SIG-M5 (cell line): ENCODE measurements at regions not wholly inside any gene's neighbourhood (a gene's known extent, or its start where the extent isn't known, plus 50 kb on each side); places are given as distances from the start of the nearest gene placed in this dataset.

ENCODE experiments used
- DNase-seq: peaks from one replicate; lab custom pipeline; 2025; lab: John Stamatoyannopoulos, UW

- DNase-seq: no peak
Observed at GRCh38 chr2:172153156-172153555, 50.5 kb upstream of the DLX2 start.

- DNase-seq: no peak
Observed at GRCh38 chr2:172153757-172154156, 51.1 kb upstream of the DLX2 start.

- no peak for DNase-seq
Observed at GRCh38 chr2:172155752-172156151, 53.1 kb upstream of the DLX2 start.

GRCh38 chr2:172160839-172161238 is 58.1 kb upstream of the DLX2 start:
- DNase-seq: no peak

- DNase-seq: no peak
Observed at GRCh38 chr2:172162225-172162733, 59.6 kb upstream of the DLX2 start.

- no peak for DNase-seq
Observed at GRCh38 chr2:172162739-172163336, 60.1 kb upstream of the DLX2 start.

GRCh38 chr2:172168917-172169346 is 66.2 kb upstream of the DLX2 start:
- peak; percentile 23 for DNase-seq

- no peak for DNase-seq
Observed at GRCh38 chr2:172169611-172170010, 66.9 kb upstream of the DLX2 start.

- no peak for DNase-seq
Observed at GRCh38 chr2:172172513-172173173, 69.9 kb upstream of the DLX2 start.

- DNase-seq: no peak
Observed at GRCh38 chr2:172173174-172173706, 70.5 kb upstream of the DLX2 start.

GRCh38 chr2:172177581-172177980 is 74.9 kb upstream of the DLX2 start:
- no peak for DNase-seq

GRCh38 chr2:172177996-172178395 is 75.3 kb upstream of the DLX2 start:
- DNase-seq: no peak

GRCh38 chr2:172179045-172179701 is 76.5 kb upstream of the DLX2 start:
- DNase-seq: no peak

- DNase-seq: no peak
Observed at GRCh38 chr2:172181840-172182239, 79.1 kb upstream of the DLX2 start.

- DNase-seq: no peak
Observed at GRCh38 chr2:172182624-172183023, 79.9 kb upstream of the DLX2 start.

- DNase-seq: no peak
Observed at GRCh38 chr2:172193331-172194089, 90.8 kb upstream of the DLX2 start.

GRCh38 chr2:172195836-172196376 is 93.2 kb upstream of the DLX2 start:
- DNase-seq: no peak

- DNase-seq: peak; percentile 62
Observed at GRCh38 chr2:172196768-172197431, 94.2 kb upstream of the DLX2 start.

GRCh38 chr2:172198361-172198760 is 95.7 kb upstream of the DLX2 start:
- no peak for DNase-seq

GRCh38 chr2:172198908-172199307 is 96.2 kb upstream of the DLX2 start:
- no peak for DNase-seq

- DNase-seq: no peak
Observed at GRCh38 chr2:172200495-172201085, 97.9 kb upstream of the DLX2 start.
